KMS-11 (cell line): ENCODE measurements at regions not wholly inside any gene's neighbourhood (a gene's known extent, or its start where the extent isn't known, plus 50 kb on each side); places are given as distances from the start of the nearest gene placed in this dataset.

Experiments
- H2AFZ ChIP-seq: fragments of 200-600 bp; sonication (generic); 2 replicates; pipeline ENCODE4 v1.6.1; 2016; ENCODE audit warnings: antibody characterized with exemption, mixed run types, low read depth
- H3K27ac ChIP-seq: fragments of 200-600 bp; sonication (generic); 2 replicates; pipeline ENCODE4 v1.6.1; 2016; ENCODE audit warnings: mild to moderate bottlenecking, mixed run types
- H3K27me3 ChIP-seq: fragments of 200-600 bp; sonication (generic); 2 replicates; pipeline ENCODE4 v1.6.1; 2017; ENCODE audit warnings: mild to moderate bottlenecking, low read depth, mixed run types, moderate library complexity; ENCODE audit not compliant: insufficient read depth
- H3K36me3 ChIP-seq: fragments of 200-600 bp; sonication (generic); 2 replicates; pipeline ENCODE4 v1.6.1; 2017; ENCODE audit warnings: mild to moderate bottlenecking, mixed run types; ENCODE audit not compliant: insufficient read depth
- H3K4me1 ChIP-seq: fragments of 200-600 bp; sonication (generic); 2 replicates; pipeline ENCODE4 v1.6.1; 2016; ENCODE audit warnings: mild to moderate bottlenecking, low read depth, mixed run types; ENCODE audit not compliant: poor library complexity, severe bottlenecking
- H3K4me2 ChIP-seq: fragments of 200-600 bp; sonication (generic); 2 replicates; pipeline ENCODE4 v1.7.0; 2016; ENCODE audit warnings: mild to moderate bottlenecking, mixed run types
- H3K4me3 ChIP-seq: fragments of 200-600 bp; sonication (generic); IDR thresholded peaks from 2 replicates; pipeline ENCODE4 v1.6.1; 2017; ENCODE audit warnings: low read depth, low read length, mixed read lengths; ENCODE audit not compliant: insufficient read depth
- H3K79me2 ChIP-seq: fragments of 200-600 bp; sonication (generic); 2 replicates; pipeline ENCODE4 v1.6.1; 2016; ENCODE audit warnings: low read depth, mixed run types; ENCODE audit not compliant: insufficient read depth
- H3K9ac ChIP-seq: fragments of 200-600 bp; sonication (generic); 2 replicates; pipeline ENCODE4 v1.6.1; 2016; ENCODE audit warnings: mild to moderate bottlenecking, mixed run types
- H4K20me1 ChIP-seq: fragments of 200-600 bp; sonication (generic); 2 replicates; pipeline ENCODE4 v1.6.1; 2016; ENCODE audit warnings: mild to moderate bottlenecking, mixed run types; ENCODE audit not compliant: insufficient read depth
- TF ChIP-seq, protein P1 (sequence below): fragments of 200-600 bp; sonication (generic); conservative IDR thresholded peaks from 2 replicates; pipeline ENCODE4 v1.6.1; 2017; ENCODE audit warnings: low read depth, mild to moderate bottlenecking, antibody characterized with exemption, low read length, moderate library complexity, mixed read lengths

DNA sequence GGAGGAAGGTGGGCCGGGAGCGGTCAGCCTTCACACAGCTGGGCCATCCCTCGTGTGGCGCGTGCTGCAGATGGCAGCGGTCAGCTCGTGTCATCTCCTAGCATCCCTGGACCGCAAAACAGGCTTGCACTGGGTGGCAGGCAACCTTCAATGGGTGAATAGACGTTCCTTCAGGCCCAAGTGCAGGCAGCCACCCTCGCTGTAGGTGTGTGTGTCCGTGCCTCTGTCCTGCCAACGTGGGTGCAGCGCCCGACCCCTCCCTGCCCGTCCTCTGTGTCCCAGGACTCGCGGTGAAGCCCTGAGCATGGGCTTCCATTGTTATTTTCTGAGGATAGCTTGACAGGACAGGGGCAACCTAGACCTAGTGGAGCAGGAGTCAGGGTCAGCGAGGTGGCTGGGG, 79.8 kb upstream of the STOX2 start:
- Histone ChIP-seq H3K27ac (no peak overlapping the region), H3K4me2 (no peak overlapping the region), H3K27me3 (no peaks in the 10 kb centered on the region), H2AFZ (no peak overlapping the region), H3K36me3 (no peaks in the 10 kb centered on the region), H3K4me3 (no peak overlapping the region), H3K79me2 (no peaks in the 10 kb centered on the region), H4K20me1 (no peaks in the 10 kb centered on the region), H3K9ac (no peak overlapping the region), H3K4me1 (no peaks in the 10 kb centered on the region)
- TF ChIP-seq, protein P1, sequence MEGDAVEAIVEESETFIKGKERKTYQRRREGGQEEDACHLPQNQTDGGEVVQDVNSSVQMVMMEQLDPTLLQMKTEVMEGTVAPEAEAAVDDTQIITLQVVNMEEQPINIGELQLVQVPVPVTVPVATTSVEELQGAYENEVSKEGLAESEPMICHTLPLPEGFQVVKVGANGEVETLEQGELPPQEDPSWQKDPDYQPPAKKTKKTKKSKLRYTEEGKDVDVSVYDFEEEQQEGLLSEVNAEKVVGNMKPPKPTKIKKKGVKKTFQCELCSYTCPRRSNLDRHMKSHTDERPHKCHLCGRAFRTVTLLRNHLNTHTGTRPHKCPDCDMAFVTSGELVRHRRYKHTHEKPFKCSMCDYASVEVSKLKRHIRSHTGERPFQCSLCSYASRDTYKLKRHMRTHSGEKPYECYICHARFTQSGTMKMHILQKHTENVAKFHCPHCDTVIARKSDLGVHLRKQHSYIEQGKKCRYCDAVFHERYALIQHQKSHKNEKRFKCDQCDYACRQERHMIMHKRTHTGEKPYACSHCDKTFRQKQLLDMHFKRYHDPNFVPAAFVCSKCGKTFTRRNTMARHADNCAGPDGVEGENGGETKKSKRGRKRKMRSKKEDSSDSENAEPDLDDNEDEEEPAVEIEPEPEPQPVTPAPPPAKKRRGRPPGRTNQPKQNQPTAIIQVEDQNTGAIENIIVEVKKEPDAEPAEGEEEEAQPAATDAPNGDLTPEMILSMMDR = no peak

DNA sequence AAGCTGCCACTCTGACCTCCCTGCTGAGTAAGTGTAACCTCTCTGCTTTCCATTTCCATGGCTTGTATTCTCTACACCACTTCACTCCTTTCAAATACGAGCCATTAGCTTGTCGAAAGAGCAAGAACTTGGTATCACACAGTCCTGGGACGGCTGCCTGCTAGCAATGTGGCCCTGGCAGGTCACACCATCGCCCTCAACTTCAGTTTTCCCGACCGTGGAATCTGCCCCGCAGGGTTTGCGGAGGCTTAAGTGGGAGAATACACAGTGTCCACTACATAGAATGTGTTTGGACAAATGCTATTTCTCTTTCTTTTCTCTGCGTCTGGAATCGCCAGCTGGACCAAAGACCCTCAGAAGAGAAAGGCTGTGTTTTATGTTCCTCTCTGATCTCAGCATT, 78.6 kb upstream of the STOX2 start:
- no peaks in the 10 kb centered on the region for H3K27me3 ChIP-seq
- no peak overlapping the region for H3K27ac ChIP-seq
- H3K36me3 ChIP-seq = no peaks in the 10 kb centered on the region
- H3K79me2 ChIP-seq = no peaks in the 10 kb centered on the region
- H3K9ac ChIP-seq = no peak overlapping the region
- no peak overlapping the region for H2AFZ ChIP-seq
- no peaks in the 10 kb centered on the region for H3K4me1 ChIP-seq
- TF ChIP-seq, protein P1 = no peak
- H3K4me2 ChIP-seq = no peak overlapping the region
- no peak overlapping the region for H3K4me3 ChIP-seq
- H4K20me1 ChIP-seq = no peaks in the 10 kb centered on the region

DNA sequence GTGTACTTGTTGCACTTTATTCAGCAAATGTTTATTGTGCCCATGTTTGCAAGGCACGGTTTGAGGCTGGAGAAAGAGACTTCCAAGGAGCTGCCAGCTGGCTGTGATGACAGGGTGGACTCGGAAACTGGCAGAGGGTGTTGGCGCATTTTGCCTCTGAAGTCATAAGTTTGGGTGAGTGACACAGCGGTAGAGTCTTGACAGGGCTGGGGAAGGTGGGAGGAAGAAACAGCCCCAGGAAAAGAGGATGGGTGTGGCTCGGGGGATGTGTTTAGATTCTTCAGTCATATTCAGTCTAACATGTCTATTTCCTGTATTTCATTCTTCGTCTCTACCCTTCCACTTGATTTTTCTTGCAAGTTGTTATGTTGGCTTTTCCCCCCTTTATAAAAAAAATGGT, 77.0 kb upstream of the STOX2 start:
- Histone ChIP-seq H3K4me3 (no peak overlapping the region), H3K4me2 (no peak overlapping the region), H3K27ac (no peak overlapping the region), H3K79me2 (no peaks in the 10 kb centered on the region), H4K20me1 (no peaks in the 10 kb centered on the region), H3K36me3 (no peaks in the 10 kb centered on the region), H2AFZ (no peak overlapping the region), H3K4me1 (no peaks in the 10 kb centered on the region), H3K27me3 (no peaks in the 10 kb centered on the region), H3K9ac (no peak overlapping the region)
- TF ChIP-seq, protein P1 = no peak

DNA sequence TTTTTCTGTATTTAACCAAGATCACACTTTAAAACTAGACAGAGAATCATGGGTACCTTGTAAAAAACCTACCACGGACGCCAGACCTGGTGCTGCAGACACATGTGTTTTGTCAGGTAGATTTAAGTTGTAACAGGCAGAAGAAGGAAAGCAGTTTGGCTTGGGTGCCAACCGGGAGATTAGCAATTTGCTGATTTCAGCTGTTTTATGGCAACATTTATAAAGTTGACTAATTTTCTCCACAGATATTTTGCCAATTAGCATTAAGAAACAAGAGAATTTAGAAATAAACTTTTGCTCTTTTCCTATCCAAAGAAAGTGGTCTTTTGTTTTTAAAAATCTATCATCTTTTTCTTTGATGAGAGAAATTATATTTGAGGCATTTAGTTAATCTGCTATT, 76.3 kb upstream of the STOX2 start:
- H2AFZ ChIP-seq = no peak overlapping the region
- H3K9ac ChIP-seq = no peak overlapping the region
- H3K27ac ChIP-seq = no peak overlapping the region
- no peak overlapping the region for H3K4me2 ChIP-seq
- TF ChIP-seq, protein P1 = no peak
- no peaks in the 10 kb centered on the region for H4K20me1 ChIP-seq
- no peaks in the 10 kb centered on the region for H3K79me2 ChIP-seq
- no peaks in the 10 kb centered on the region for H3K4me1 ChIP-seq
- no peaks in the 10 kb centered on the region for H3K36me3 ChIP-seq
- H3K27me3 ChIP-seq = no peaks in the 10 kb centered on the region
- H3K4me3 ChIP-seq = no peak overlapping the region

DNA sequence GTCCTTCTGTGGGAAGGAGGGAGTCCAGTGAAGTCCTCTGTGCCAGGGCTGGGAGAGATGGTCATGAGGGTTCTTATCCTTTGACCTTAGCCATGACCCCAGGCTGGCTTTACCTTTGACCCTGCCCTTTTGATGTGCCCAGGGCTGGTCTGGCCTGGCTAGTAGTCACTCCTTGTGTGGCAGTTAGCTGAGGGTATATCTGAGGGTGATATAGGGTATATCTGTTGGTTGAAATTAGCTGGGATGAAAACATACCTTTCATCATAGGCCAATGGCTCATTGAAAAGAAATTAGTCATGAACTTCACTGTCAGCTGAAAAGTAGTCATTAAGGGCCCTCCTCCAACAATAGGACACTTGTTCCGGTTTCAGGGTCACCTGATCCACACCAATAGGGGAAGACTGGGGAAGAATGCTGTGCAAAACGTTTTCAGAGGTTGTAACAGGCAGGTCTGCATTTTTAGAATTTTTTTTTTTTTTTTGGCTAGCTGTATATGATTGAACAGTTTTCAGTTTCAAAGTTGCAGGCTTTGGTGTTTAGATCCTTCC, 74.6 kb upstream of the STOX2 start:
- no peak overlapping the region for H3K4me3 ChIP-seq
- TF ChIP-seq, protein P1 = no peak
- H3K4me1 ChIP-seq = no peaks in the 10 kb centered on the region
- H3K27ac ChIP-seq = no peak overlapping the region
- no peaks in the 10 kb centered on the region for H4K20me1 ChIP-seq
- H3K9ac ChIP-seq = no peak overlapping the region
- no peaks in the 10 kb centered on the region for H3K27me3 ChIP-seq
- no peaks in the 10 kb centered on the region for H3K36me3 ChIP-seq
- H3K4me2 ChIP-seq = no peak overlapping the region
- no peaks in the 10 kb centered on the region for H3K79me2 ChIP-seq
- H2AFZ ChIP-seq = no peak overlapping the region
